ENCODE measurements at regions not wholly inside any gene's neighbourhood (a gene's known extent, or its start where the extent isn't known, plus 50 kb on each side); places are given as distances from the start of the nearest gene placed in this dataset.

- no peak for TF ChIP-seq MLX (CRISPR knock-in tag; IDR thresholded peaks at IDR 0.05)
Measured at GRCh38 chr5:128711216-128711615, 173.2 kb upstream of the FBN2 start (continued).

- 18% methylated on average over 1 of the region's 1 CpG for WGBS (ENCODE audit: low lambda C conversion rate)
- Histone ChIP-seq H3K4me2 (ENCODE audit: low read depth, low read length) (no peak overlapping the region), H3K9me3 (ENCODE audit: low read length) (no peaks in the 10 kb centered on the region; the same call in 1 of the 2 replicates), H2AFZ (ENCODE audit: low read length) (no peak overlapping the region), H3K79me2 (ENCODE audit: insufficient read depth, low read length) (no peaks in the 10 kb centered on the region), H3K27me3 (ENCODE audit: control insufficient read depth in 1 of 2, insufficient read depth in 2 of 2, low read length in 2 of 2) (no peaks in the 10 kb centered on the region), H3K9ac (ENCODE audit: insufficient read depth, low read depth, low read length) (no peak overlapping the region), H4K20me1 (ENCODE audit: insufficient read depth, low read length) (no peaks in the 10 kb centered on the region), H3K36me3 (replicated peaks in 1 of 2; ENCODE audit: control insufficient read depth in 1 of 2, insufficient read depth in 2 of 2, low read length in 2 of 2) (no peaks in the 10 kb centered on the region), H3K27ac (ENCODE audit: extremely low read length, insufficient read depth, low read length) (no peak overlapping the region), H3K4me3 (replicated peaks in 1 of 3; ENCODE audit: insufficient read depth in 1 of 3, low read depth in 2 of 3, low read length in 3 of 3) (no peak overlapping the region), H3K4me1 (ENCODE audit: insufficient read depth, low read length) (no peaks in the 10 kb centered on the region)
- no peak for FAIRE-seq
- ChIA-PET POLR2A (no interaction called here), CTCF (ENCODE audit: low intra/inter-chr PET ratio, low total read pairs) (no interaction called here)
- DNase-seq (ENCODE audit: low spot score): no peak
- in situ Hi-C loops (cut with HindIII; ENCODE audit: extremely low pct_ligation_motif_present, low pct_unique_long_range_greater_than_20kb) (no loop called here), intact Hi-C loops (cut with micrococcal nuclease; ENCODE audit: unreplicated experiment) (no loop called here)
- no peak for ATAC-seq
- no TSS peak for BruUV-seq (replicated peaks)
- TF ChIP-seq ZNF138 (CRISPR knock-in tag; IDR thresholded peaks at IDR 0.05; ENCODE audit: low read depth): no peak
- no peak for TF ChIP-seq GPBP1L1 (CRISPR knock-in tag; IDR thresholded peaks at IDR 0.05)
- no peak for TF ChIP-seq JUND (CRISPR knock-in tag; IDR thresholded peaks at IDR 0.05)
- TF ChIP-seq IKZF1 (IDR thresholded peaks at IDR 0.05): no peak
- TF ChIP-seq CTCF (CRISPR knock-in tag; IDR thresholded peaks at IDR 0.05): no peak
- TF ChIP-seq ZNF317 (CRISPR knock-in tag; IDR thresholded peaks at IDR 0.05): no peak
- TF ChIP-seq MZF1 (CRISPR knock-in tag; IDR thresholded peaks at IDR 0.05; ENCODE audit: borderline replicate concordance): no peak
- TF ChIP-seq ZNF710 (CRISPR knock-in tag; IDR thresholded peaks at IDR 0.05; ENCODE audit: borderline replicate concordance): no peak
- TF ChIP-seq ZNF569 (CRISPR knock-in tag; IDR thresholded peaks at IDR 0.05; ENCODE audit: borderline replicate concordance): no peak
- TF ChIP-seq ZNF329 (CRISPR knock-in tag; IDR thresholded peaks at IDR 0.05; ENCODE audit: low read depth): no peak
- no peak for TF ChIP-seq ZNF792 (CRISPR knock-in tag; IDR thresholded peaks at IDR 0.05)
- TF ChIP-seq RFX5 (IDR thresholded peaks at IDR 0.05; ENCODE audit: low read depth, low read length): no peak
- TF ChIP-seq NR2F2 (IDR thresholded peaks at IDR 0.05; ENCODE audit: borderline replicate concordance, low read depth): no peak
- TF ChIP-seq RARG (CRISPR knock-in tag; IDR thresholded peaks at IDR 0.05; ENCODE audit: low read depth): no peak
- TF ChIP-seq ZFP91 (CRISPR knock-in tag; IDR thresholded peaks at IDR 0.05; ENCODE audit: borderline replicate concordance): no peak
Measured at GRCh38 chr5:128714551-128714950, 176.5 kb upstream of the FBN2 start.

Measured in HepG2 (cell line).